Muscle of back (tissue), 3 donors: ENCODE measurements at regions not wholly inside any gene's neighbourhood (a gene's known extent, or its start where the extent isn't known, plus 50 kb on each side); places are given as distances from the start of the nearest gene placed in this dataset.

Experiments used
- DNase-seq, 3 donors: peaks; one replicate each; pipeline versions ENCODE4 v3.0.0 to v3.0.0-alpha.2; 2013

DNA sequence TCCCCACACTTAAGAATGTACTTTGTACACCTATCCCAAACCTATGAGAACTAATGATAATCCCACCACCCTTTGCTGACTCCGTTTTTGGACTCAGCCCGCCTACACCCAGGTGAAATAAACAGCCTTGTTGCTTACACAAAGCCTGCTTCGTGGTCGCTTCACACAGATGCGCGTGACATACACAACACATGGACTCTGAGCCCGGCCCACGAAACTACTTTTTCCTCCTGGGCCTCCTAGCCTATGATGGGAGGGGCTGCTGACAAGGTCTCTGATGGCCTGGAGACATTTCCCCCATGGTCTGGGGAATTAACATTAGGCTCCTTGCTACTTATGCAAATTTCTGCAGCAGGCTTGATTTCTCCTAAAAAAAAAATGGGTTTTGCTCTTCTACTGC is 1176.4 kb upstream of the RAG2 start:
- no peak for DNase-seq

DNA sequence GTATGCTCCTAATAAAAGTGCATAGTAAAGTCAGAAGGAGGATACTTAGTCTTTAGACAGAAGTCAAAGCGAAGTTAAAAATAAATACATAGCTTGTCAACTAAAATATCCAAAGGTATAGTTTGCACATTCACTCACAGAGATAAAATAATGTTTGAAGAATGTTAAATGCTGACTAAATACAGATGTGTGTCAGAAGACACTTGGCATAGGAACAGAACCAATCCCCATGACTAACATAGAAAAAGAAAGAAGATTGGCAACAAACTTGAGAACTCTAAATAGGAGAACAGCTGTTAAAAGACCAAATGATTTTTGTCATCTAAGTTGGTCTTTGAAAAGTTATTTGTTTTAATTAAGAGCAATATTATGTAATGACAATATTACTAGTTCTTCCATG is 1172.1 kb upstream of the RAG2 start:
- DNase-seq: peak in 1 of 3 donors; percentile 13

DNA sequence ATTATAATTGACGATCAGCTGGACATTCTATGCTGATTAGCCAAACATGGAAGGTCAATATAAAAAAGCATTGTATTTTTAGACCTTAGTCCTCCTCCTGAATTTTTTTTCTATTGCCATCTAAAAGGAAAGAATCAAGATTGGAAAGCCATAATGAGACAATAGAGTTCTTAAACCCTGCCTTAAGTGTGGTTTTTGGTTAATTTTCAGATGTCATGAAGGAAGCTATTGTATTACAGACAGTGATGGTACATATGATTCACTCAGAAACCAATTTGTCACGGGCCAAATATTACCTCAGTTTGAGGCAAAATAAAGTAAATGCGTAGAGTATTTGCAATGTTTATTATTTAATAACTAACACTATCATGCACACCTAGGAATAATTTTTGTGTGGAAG is 1164.0 kb upstream of the RAG2 start:
- DNase-seq: no peak

DNA sequence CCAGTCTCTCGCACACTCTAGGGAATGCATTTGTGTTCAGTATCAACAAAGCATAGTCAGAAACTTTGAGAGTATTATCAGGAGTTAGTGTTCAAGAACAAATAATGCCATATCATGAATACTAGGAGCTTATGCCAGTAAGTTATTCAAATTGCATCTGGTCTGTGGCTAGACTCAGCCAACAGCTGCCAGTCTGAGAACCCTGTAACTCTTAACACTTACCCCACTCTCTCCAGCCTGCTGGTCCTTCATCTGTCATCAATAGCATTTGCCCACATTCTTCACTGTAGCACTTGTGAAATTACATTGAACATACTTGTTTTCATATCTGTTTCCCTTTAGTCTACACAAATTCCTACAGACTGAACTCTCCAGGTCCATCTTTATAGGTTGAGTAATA is 1157.5 kb upstream of the RAG2 start:
- peak in 1 of 3 donors; percentile 7 for DNase-seq

DNA sequence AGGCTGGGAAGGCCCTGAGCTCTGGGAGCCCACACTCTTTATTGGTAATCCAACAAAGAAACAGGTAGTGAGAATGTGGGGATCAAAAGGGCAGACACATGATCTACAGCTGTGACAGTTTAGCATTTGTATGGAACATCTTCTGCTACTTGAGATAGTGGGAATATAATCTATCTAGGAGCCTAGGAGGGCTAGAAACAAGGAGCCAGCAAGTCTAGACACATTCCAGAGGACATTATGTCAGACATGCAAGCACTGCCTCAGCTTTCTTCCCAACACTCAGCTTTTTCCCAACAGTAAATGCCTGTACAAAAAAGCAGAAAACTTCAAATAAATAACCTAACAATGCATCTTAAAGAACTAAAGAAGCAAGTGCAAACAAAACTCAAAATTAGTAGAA is 1150.6 kb upstream of the RAG2 start:
- no peak for DNase-seq

DNA sequence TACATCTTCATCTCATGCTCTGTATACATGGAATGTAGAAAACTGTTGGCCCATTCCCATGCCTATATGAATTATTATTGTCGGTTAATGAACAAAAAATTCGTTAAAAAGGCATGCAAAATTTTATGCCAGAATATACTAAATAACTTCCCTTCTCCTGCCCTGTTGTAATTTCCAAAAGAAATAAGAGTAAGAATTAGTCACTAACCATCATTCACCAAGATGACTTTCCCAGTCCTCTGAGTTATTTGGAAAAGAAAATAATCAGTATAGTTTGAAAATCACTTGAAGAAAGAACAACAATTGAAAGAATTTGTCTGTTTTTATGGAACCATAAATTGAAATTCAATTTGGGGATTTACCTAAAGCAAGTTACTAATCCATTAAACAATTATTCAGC is 1149.1 kb upstream of the RAG2 start:
- no peak for DNase-seq

DNA sequence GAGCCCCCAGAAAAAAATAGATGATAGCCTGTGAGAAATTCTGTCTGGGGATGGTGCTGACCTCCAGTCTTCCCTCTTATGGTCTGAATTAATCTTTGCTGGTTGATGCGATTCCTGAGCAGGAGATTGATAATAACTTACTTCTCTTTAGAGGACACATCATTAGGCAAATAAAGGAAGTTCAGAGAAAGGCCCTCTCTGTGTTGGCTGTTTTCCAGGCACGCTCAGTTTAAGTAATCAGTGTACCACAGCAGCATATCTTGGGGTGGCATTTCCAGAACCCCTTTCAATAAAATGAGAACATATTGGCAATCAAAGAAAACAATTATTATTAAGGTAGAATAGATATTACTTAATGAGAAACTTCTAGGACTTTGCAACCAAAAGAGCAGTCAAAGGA is 1129.3 kb upstream of the RAG2 start:
- no peak for DNase-seq

DNA sequence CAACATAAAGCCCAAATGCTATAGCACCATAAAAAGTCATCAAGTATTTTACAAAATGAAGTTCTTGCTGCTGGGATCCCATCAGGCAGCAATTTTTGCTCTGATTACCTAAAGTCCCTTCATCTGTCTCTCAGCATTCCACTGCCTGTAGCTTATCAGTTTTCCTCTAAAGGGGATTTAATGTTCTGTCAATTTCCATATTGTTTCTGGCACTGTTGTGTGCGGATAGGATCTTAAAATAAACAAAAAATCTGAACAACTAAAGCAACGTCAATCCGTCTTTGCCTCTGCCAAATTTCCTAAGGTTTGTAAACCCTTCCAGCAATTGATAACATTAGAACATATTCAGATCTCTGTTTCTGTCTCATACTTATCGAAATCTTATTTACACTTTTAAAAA is 1126.3 kb upstream of the RAG2 start:
- DNase-seq: no peak

DNA sequence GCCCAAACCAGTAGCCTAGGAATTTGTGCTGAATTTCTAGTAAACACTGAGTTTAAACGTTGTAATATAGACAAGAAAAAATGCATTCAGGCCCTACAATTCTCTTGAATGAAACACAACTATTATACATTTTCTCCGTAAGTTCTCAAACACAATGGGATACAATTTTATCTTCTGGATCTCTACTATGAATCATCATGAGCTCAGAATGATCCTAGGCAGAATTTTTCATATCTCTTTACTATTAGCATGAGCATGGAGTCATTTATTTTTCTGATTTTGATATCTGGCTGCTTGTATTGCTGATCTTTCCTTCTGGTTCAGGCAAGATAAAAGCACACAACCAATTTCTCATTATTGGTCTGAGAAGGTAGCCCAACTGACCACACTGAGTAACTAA is 1123.4 kb upstream of the RAG2 start:
- DNase-seq: no peak

DNA sequence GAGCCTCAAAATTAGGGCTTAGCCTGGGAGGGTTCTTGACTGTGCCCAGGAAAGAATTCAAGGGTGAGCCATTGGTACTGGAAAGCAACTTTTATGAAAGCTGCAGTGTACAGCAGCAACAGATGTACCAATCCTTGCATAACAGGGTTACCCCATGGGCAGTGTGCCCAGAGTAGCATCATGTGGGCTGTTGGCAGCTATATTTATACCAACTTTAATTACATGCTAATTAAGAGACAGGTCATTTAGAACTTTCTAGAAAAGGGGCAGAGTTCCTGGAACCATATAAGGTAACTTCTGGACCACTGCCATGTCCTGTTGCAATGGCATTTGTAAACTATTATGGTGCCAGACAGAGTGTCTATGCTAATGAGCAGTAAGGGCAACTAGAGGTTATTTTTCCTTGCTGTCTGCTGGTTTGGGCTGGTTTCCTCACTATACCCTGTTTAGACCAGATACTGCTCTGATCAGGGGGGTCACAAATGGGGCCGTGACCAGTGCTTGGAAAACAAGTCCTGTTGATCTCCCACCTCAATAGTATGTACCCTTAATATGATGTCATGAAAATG is 1120.5 kb upstream of the RAG2 start:
- DNase-seq: no peak

DNA sequence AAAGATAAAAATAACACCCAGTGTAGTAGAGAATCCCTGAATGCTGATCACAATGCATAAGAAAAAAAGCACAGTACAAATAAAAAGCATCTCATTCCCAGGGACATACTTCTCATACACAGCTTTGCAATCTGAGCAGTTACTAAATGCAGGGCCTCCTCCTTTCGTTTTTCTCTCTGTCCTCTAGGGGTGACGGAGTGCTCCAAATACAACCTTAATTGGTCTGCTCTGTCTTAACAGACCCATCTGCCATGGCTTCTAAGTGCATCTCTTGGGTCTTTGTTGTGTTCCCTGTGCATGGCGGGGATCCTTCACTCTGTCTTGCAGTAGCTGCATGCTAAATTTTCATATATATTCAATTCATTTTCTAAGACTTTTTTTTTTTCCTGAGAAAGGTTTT is 1114.2 kb upstream of the RAG2 start:
- DNase-seq: peak in 2 of 3 donors; percentile 6 to 11

DNA sequence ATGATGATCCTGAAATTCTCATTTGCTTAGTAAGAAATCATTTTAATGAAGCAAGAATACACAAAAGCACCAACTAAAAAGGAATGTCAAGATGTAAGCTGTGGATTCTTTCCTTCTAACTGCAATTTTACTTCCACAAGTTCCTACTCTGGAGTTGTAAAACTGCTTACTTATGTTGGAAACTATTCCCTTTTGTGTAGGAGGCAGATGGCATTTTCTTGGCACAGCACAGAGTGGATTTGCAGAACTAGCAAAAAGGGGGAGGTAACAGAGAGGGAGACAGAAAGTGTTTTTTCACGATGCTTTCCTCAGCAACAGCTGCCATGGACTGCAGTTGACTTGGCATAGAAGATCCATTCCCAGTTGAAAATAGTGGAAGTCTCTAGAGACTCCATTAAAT is 1112.0 kb upstream of the RAG2 start:
- DNase-seq: peak; percentile 17 to 44 (median 18)

DNA sequence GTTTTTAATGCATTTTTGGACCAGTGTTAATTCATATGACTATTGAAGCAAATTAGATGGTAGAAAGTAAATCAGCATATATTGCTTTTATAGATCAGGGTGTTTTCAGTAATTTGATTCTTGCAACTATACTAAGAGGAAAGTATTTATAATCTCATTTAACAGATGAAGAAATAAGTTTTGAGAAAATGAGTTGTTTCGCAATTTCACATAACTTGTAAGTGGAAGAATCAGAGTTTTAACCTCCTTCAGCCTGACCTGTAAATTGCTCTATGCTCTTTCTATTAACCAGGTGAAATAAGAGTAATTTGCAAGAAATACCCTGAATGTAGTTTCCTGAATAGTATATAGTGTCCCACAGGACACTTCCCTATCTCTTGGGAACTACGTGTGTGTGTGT is 1106.8 kb upstream of the RAG2 start:
- no peak for DNase-seq

DNA sequence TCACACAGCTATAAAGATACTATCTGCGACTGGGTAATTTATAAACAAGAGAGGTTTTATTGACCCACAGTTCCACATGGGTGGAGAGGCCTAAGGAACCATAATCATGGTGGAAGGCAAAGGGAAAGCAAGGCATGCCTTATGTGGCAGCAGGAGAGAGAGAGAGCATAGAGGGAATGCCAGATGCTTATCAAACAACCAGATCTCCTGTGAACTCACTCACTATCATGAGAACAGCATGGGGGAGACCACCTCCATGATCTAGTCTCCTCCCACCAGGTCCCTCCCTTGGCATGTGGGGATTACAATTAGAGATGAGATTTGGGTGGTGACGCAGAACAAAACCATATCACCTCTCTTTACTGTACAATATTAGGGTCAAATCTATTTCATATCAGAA is 1101.6 kb upstream of the RAG2 start:
- DNase-seq: no peak

DNA sequence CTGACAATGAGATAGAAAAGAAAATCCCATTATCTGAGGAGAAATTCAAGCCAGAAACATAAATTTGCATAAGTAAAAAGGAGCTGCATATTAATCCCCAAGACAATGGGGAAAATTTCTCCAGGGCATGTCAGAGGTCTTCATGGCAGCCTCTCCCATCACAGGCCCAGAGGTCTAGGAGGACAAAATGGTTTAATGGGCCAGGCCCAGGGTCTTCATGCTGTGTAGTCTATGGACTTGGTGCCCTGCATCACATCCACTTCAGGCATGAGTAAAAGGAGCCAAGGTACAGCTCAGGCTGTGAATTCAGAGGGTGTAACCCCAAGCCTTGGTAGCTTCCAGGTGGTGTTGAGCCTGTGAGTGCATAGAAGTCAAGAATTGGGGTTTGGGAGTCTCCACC is 1097.2 kb upstream of the RAG2 start:
- DNase-seq: no peak

DNA sequence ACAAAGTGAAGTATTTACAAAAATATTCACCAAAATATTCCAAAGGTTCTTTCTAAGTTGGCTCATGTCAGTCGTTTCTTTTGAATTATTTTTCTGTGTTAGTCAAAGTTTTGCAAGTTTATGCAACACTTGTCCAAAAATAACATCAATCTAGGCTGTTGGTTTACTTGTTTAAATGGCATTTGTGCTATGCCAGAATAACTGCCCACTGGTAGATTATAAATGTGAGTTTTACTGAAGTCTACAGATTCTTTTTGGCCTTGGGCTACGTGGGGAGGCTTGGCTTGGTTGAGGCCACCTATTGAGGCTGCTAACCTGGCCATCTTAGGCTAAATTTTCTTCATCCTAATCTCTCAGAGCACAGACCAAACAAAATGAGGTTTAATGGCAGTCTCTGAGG is 1091.9 kb upstream of the RAG2 start:
- DNase-seq: no peak

DNA sequence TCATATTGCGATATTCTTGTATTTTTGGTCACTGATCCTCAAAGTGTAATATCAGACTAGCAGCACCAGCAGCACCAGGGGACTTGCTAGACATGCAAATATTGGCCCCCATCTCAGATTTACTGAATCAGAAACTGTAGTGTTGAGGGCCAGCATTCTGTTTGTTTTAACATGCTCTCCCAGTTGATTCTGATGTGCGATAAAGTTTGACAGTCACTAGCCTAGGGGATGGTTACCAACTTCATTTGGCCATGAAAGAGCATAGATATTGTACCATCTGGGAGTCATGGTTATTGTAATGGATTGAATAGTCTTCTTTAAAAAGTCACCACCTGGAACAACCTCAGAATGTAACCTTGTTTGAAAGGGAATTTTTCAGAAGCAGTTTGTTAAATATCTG is 1090.4 kb upstream of the RAG2 start:
- DNase-seq: no peak

DNA sequence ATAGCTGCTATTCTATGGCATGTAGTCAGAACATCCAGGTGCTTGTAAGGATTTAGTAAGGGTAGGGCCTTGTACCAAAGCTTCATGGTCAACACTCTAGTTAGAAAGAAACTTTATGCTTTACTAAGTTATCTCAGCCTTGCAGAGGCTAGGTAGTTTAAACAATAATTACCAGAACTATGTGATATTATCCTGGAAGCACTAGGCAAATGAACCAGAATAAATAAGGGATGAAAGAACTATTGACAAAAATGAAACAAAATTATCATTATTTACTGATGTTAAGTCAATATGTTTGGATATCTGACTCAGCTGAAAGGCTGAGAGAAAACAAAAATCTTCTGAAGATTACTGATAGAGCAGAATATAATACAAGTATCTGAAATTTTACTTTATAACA is 1089.1 kb upstream of the RAG2 start:
- no peak for DNase-seq

DNA sequence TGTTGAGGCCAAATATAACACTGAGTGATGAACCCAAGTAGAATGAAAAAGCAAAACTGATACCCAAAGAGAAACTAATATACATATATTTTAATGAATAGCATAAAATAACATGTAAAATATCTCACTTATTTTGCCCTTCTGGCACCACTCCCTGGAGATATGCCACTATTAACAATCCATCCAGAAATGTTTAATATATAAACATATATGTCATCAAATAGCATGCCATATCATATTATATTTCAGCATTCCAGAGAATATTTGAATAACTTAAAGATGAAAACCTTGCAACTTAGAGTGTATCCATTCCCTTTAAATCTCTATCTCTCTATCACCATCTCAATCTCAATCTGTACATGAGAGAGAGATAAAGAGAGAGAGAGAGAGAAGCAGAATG is 1073.3 kb upstream of the RAG2 start:
- no peak for DNase-seq

DNA sequence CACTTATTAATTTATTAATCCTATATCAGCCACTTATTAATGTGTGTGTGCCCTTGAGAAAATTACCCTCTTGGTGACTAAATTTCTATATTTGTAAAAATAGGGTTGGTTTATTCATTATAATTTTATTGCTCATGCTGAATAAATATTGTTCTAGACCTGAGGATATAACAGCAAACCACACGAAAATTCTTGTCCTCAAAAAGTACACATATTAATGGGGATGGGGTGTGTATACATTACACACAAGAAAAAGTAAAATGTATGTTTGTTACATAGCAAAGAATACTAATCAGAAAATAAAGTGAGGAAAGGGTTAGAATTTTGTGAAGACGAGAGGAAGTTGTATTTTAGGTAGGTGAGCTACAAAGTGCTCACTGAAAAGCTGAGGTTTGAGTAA is 1068.9 kb upstream of the RAG2 start:
- DNase-seq: no peak

DNA sequence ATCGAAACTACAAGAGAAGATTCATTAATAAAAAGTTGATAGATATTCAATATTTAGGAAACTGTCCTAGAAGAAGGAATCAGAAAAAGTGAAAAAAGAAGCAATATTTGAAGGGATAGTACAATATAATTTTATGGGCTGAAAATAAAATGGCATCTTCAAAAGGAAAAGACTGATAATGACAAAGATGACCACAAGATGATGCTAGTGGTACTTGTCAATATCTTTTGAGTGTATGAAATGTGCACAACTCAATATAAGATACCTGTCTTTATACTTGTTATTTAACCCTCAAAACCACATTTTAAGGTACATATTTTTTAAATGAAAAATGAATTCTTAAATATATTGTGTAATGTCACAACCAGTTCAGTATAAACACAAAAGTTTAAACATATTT is 1059.6 kb upstream of the RAG2 start:
- DNase-seq: peak in 1 of 3 donors; percentile 7

DNA sequence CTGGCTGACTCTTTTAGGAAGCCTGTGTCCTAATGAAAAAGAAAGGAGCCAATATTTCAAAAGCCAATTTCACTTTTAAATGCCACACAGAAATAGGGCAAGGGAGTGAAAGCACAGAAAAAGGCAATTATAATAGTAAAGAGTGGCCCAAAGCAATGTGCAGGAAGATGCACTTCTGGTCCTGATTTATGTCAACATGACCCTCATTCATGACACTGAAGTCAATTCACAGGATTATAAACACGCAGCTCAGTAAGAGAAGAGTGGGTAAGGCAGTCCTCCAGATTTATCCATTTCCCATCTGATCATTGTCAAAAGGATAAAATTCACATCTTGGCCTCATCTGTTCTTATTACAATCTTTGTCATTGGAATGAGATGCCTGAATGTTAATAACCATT is 1049.7 kb upstream of the RAG2 start:
- no peak for DNase-seq

DNA sequence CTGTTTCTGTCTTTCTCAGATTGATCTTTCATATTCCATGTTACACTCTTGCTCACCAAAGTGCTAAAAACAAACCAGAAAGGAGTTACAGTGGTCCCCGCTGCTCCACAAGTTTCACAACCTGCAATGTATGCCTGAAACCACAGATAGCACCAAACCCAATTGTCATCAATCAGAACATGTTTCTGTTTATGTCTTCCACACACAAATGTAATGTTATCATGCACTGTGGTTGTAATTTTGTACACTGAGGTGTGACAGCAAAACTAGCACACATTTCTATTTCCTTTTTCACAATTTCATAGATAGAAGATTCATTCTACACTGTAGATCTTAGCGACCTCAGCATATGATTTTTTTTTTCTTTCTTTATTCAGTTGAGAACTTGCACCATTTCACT is 1045.9 kb upstream of the RAG2 start:
- DNase-seq: no peak

DNA sequence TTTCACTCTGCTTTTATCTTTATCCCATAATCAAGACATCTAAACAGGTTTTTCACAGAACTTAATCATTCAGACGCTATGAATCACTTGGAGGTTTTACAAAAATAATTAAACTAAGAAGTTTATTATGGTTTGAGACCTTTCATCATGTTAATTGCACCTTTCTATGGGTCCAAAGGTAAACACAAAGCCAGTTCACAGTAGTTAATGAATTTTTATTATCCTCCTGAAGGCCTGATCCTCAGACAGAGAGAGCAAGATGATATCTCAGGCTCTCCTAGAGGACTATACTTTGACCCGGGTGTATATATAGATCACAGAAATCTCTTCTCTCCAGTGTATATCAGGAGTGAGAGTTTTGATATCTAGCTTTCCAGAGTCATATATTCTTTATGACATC is 1044.3 kb upstream of the RAG2 start:
- no peak for DNase-seq

DNA sequence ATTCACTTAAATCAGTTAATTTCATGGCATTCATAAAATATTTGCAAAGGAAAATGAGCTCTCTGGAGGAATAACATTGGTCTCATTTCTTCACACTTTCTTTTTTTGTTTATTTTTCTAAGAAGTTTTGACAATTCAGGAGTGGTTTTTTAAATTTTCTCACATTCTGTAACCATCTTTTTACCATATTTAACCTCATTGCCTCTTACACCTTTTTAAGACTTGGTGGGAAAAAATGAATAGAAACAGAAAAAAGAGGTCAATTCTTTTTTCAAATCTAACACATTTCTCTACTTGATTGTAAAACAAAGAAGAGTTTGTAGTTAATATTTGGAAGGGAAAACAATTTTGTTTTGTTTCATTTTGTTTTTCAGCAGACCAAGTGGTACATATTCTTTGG is 1034.7 kb upstream of the RAG2 start:
- DNase-seq: no peak
